RPMI7951 (cell line): ENCODE measurements at regions not wholly inside any gene's neighbourhood (a gene's known extent, or its start where the extent isn't known, plus 50 kb on each side); places are given as distances from the start of the nearest gene placed in this dataset.
A peak's percentile ranks its signal among the peaks of the same experiment; 100 is the strongest.

Experiments
- DNase-seq: peaks from one replicate; pipeline ENCODE4 v3.0.0-alpha.2; 2012; ENCODE audit warnings: low read depth

DNA sequence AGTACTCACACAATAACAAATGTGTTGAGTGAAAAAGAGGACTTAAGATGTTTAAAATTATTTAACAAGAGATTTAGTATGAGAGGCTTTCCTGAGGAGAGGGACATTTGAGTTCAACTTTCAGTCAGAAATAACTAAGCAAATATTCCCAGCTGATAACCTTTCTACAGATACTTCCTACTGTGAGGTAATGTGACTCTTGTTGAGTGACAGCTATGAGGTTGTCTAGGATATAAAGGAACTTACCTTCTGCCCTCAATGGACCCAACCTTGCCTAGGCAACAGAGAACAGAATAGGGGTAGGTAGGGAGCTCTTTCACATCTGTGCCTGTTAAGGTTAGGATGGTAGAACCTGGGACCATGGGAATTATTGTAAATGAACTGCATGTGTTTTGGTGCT is 54.7 kb downstream of the GLUD2 start:
- DNase-seq = no peak

DNA sequence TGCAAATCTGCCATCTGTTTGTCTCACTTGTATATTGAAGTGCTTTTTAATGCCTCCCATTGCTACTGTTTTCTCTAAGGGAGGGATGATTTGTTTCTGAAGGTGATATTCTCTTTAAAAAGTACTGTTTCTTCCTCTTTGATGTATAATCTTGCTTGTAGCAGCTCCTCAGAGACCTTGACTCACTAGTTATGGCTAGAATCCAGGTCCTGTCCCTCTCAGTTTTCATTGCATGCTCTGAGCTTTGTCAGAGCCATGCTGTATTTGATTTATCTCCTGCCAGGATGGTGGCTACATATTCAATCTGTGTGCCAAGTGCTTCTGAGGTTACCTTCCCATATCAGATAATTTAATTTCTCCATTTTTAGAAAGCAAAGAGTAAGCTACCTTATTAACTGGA is 56.0 kb downstream of the GLUD2 start:
- no peak for DNase-seq

DNA sequence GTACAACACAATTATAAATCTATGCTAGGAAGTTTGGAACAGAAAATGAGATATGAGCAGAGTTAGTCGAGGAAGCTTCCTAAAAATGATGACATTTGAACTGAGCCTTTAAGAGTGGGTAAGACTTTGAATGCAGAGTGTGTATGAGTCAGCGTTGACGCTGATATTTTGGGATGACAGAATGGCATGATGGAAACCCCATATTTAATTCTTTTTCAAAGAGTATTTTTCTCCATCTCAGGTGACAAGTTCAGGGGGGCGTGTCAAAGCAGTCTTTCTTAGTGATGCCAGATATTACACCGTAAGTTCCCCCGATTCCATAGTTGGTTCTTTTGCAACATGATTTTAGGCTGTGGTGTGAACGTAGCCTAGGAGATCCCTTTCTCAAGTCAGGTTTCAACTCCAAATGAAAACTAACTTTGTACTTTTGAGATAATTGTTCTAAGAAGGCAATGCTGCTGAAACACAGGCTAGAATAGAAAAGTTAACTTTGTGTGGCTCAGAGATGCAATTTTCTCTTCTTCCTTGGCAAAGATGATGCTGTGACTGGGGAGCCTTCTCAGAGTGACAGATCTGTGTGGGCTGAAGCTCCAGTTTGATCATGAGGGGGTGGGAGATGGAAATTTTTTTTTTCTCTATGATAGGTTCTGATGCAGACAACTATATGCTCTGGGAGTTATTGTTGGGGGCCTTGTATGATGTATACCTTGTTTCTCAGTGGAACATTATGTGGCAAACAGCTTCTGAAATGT is 59.2 kb downstream of the GLUD2 start:
- no peak for DNase-seq

DNA sequence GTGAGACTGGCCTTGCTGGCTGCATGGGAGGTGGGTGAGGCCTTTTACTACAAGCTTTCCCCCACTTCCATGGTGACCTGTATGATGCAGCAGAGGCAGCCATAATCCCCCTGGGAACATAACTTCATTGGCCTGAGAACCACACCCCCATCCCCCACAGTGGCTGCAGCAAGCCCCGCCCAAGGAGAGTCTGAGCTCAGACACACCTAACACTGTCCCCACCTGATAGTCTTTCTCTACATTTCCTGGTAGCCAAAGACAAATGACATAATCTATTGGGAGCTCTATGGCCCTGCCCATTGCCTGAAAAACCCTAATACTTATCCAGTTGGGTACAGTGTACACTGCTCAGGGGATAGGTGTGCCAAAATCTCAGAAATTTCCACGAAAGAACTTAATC is 62.6 kb downstream of the GLUD2 start:
- no peak for DNase-seq

- no peak for DNase-seq
Observed at GRCh38 chrX:121110536-121110935, 63.1 kb downstream of the GLUD2 start.

DNA sequence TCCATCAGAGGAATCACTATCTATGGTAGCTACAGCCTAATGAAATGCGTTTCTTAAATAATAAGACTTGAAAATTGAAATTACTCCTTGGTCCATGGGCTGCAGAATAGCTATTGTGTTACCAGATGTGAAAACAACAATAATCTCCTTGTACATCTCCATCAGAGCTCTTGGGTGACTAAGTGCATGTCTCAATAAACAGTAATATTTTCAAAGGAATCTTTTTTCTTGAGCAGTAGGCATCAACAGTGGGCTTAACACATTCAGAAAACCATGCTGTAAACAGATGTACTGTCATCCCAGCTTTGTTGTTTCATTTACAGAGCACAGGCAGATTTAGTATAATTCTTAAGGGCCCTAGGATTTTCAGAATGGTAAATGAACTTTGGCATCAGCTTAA is 67.3 kb downstream of the GLUD2 start:
- peak; percentile 11 for DNase-seq

- no peak for DNase-seq
Observed at GRCh38 chrX:121120690-121121605, 73.5 kb downstream of the GLUD2 start.

DNA sequence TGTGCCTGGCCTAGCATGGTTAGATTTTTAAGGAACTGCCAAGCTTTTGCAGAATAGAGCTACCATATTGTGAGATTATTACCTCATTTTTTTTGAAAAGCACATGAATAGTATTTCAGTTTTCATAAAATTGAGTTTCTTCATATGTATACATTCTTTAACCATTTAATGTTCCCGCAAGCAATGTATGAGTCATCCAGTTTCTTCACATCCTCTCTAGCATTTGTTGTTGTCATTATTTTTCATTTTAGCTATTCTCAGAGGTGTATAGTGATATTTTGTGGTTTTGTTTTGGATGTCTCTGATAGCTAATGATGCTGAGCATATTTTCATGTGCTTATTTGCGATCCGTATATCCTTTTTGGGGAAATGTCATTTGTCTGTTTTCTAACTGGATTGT is 74.9 kb downstream of the GLUD2 start:
- DNase-seq = no peak

DNA sequence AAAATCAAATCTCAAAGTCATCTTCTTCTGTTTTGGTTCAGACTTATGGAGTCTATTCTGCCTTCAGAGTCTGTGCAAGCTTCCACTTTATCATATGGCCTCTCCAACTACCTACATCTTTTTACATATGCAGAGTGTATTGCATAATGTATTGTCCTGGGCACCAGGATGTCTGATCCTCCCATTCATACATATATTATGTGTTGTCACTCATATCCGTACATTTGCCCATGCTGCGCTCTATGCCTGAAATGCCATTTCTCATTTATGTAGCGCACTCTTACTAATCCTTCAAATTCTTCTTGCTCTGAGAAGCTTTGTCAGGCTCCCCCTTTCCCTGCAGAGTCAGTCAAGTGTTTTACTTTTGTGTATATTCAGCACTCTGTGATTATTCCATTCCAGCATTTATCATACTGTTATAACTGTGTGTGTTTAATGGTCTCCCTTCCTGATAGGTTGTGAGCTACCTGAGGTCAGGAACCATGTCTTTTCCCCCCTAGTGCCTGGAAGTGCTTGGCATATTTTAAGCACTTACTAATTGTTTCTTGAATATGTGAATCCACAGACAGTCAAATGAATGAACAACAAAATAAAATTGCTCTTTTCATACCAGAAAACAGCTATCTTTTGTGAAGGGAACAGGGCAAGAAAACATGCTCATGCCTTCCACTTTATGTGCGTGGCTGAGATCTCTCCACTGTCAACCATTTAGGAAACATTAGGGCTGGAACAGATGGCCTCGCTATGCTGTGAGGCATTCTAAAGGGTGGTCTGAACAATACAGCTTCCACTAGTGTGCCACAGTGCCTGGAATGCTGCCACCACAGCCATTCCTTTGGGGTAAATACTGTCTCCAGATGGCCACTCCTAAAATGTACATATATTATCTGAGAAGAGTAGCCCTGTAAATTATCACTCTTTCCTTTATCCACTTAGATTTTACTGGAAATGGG is 81.8 kb downstream of the GLUD2 start:
- peak; percentile 37 for DNase-seq

DNA sequence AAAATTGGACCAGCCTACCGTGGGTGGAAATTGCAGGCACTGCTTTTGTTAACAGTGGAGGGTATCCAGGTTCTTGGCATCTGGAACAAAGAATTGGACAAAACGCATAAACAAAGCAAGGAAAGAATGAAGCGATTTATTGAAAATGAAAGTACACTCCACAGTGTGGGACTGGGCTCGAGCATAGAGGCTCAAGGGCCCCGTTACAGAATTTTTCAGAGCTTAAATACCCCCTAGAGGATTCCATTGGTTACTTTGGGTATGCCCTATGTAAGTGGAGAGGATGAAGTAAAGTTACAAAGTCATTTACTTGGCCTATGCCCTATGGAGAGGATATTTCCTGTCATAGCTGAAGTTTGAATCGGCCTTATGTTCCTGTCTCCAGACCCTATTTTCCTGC is 85.3 kb downstream of the GLUD2 start:
- DNase-seq = no peak

GRCh38 chrX:121135488-121136207 is 88.2 kb downstream of the GLUD2 start:
- DNase-seq = no peak

- peak; percentile 34 for DNase-seq
Observed at GRCh38 chrX:121146059-121146628, 98.7 kb downstream of the GLUD2 start.

GRCh38 chrX:121150217-121150616 is 102.8 kb downstream of the GLUD2 start:
- DNase-seq = no peak

DNA sequence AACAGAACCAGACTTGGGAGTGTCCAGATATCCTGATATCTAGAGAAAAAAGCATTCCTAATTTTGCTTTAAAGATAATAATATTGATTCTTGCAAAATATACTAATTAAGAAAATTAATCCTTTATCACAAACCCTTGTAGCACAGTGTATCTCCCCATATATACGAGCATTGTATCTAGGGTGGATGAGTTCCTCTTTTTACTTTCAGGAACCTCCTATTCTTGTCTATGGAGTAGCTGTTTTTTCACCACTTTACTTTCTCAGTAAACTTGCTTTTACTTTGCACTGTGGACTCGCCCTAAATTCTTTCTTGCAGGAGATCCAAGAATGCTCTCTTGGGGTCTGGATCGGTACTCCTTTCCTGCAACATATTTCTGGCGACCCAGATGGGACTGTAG is 103.9 kb downstream of the GLUD2 start:
- DNase-seq = no peak

GRCh38 chrX:121154858-121155404 is 107.5 kb downstream of the GLUD2 start:
- DNase-seq = no peak

- peak; percentile 18 for DNase-seq
Observed at GRCh38 chrX:121160987-121161386, 113.6 kb downstream of the GLUD2 start.

DNA sequence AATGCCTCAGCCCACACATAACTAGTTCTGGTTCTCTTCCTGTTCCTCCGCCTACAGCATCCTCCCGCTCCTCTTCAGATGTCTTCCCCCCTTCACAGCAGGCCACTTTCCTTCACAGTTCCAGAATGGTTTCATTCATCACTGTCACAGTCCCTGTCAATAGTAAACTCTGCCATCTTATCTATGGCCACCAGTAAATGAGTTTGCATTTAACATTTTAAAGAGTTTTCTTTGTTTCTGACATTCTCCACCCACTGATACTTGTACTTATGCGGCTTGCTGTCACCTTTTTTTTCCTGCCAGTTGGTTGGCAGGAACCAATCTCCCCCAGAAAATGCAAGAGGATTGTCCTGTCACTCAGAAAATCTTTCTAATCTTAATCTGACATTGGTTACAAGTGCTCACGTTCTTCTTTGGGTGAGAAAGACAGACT is 114.1 kb downstream of the GLUD2 start:
- DNase-seq = no peak

GRCh38 chrX:121163443-121163842 is 116.0 kb downstream of the GLUD2 start:
- no peak for DNase-seq

- DNase-seq = no peak
Observed at GRCh38 chrX:121165930-121166359, 118.5 kb downstream of the GLUD2 start.
